ENCODE measurements at regions not wholly inside any gene's neighbourhood (a gene's known extent, or its start where the extent isn't known, plus 50 kb on each side); places are given as distances from the start of the nearest gene placed in this dataset.

DNA sequence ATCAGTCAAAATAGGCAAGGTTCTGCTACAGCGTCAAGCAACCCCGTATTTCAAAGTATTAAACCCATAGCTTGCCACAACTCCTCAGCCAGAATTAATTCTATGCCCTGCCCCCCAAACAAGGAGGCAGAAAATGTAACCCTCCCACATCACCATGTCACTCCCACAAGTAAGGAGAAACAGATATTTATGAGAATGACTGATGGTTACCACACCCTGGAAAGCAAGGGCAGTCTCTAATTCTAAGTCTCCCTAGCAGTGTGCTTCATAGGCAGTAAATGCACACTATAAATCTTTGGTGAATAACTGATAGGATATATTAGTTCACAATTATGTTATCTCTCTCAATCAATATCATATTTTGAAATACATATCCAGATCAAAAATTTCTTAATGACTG lies 228.0 kb upstream of the SLC14A2 start:
- no peak overlapping the region for H3K4me2 ChIP-seq (replicated peaks; ENCODE audit: extremely low read depth, low read length, poor library complexity, severe bottlenecking)
- H4K20me1 ChIP-seq (ENCODE audit: insufficient read depth, low read length): no peaks in the 10 kb centered on the region
- Mint-ChIP-seq H3K9me3 (no peaks in the 10 kb centered on the region), H3K36me3 (no peaks in the 10 kb centered on the region), H3K27me3 (ENCODE audit: low read depth in 3 of 3) (peaks cover 5 to 9% (median 8%) of the 10 kb centered on the region in 3 donors), H3K27ac (no peak overlapping the region), H3K4me1 (peaks cover 3% of the 10 kb centered on the region), H3K4me3 (no peak overlapping the region)
- no peak for DNase-seq
- H2AFZ ChIP-seq (ENCODE audit: insufficient read depth, low read depth, low read length, poor library complexity, severe bottlenecking): no peak overlapping the region
- H3K36me3 ChIP-seq (replicated peaks in 1 of 2; ENCODE audit: control insufficient read depth in 1 of 2, insufficient read depth in 2 of 2, low read length in 2 of 2): no peaks in the 10 kb centered on the region
- WGBS (ENCODE audit: insufficient coverage): no CpG with 5 or more reads among the region's 2 CpGs
- intact Hi-C loops (cut with micrococcal nuclease): loop anchor here in 1 of 2 donors (10.0 kb wide), 1 partner anchor 1762 kb away; no protein-coding TSS in a partner anchor
- H3K27ac ChIP-seq (ENCODE audit: low read depth in 1 of 2, low read length in 2 of 2): no peak overlapping the region
- no peaks in the 10 kb centered on the region for H3K4me1 ChIP-seq (ENCODE audit: control insufficient read depth in 1 of 2, insufficient read depth in 2 of 2, low read length in 2 of 2)
- H3K27me3 ChIP-seq (ENCODE audit: control insufficient read depth in 2 of 2, insufficient read depth in 2 of 2, low read length in 2 of 2): no peaks in the 10 kb centered on the region
- H3K9ac ChIP-seq (ENCODE audit: insufficient read depth, low read length, poor library complexity, severe bottlenecking): no peak overlapping the region
- no peak for TF ChIP-seq CTCF (IDR thresholded peaks at IDR 0.05)
- H3K9me3 ChIP-seq (replicated peaks in 1 of 2; ENCODE audit: control insufficient read depth in 1 of 2, insufficient read depth in 1 of 2, low read length in 2 of 2): no peaks in the 10 kb centered on the region
- no peak overlapping the region for H3K4me3 ChIP-seq (replicated peaks in 1 of 3; ENCODE audit: low read depth in 2 of 3, low read length in 3 of 3)
- no peaks in the 10 kb centered on the region for H3K79me2 ChIP-seq (ENCODE audit: insufficient read depth, low read length)

DNA sequence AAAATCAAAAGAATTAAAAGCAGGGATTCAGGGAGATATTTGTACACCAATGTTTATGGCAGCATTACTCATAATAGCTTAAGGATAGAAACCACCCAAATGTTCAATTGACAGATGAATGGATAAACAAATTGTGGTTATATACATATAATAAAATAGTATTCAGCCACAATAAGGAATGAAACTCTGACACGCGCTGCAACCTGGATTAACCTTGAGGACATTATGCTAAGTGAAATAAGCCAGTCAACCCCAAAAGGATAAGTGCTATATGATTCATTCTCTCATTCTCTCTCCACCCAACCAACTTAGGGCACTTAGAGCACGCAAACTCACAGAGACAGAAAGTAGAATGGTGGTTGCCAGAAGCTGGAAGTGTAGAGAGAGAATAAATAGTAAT lies 216.8 kb upstream of the SLC14A2 start:
- DNase-seq: no peak
- Histone ChIP-seq H3K4me2 (replicated peaks; ENCODE audit: extremely low read depth, low read length, poor library complexity, severe bottlenecking) (no peak overlapping the region), H3K36me3 (replicated peaks in 1 of 2; ENCODE audit: control insufficient read depth in 1 of 2, insufficient read depth in 2 of 2, low read length in 2 of 2) (no peaks in the 10 kb centered on the region), H3K27ac (ENCODE audit: low read depth in 1 of 2, low read length in 2 of 2) (no peak overlapping the region), H3K4me1 (ENCODE audit: control insufficient read depth in 1 of 2, insufficient read depth in 2 of 2, low read length in 2 of 2) (no peaks in the 10 kb centered on the region), H4K20me1 (ENCODE audit: insufficient read depth, low read length) (no peaks in the 10 kb centered on the region), H3K79me2 (ENCODE audit: insufficient read depth, low read length) (no peaks in the 10 kb centered on the region), H3K4me3 (replicated peaks in 1 of 3; ENCODE audit: low read depth in 2 of 3, low read length in 3 of 3) (no peak overlapping the region), H3K9ac (ENCODE audit: insufficient read depth, low read length, poor library complexity, severe bottlenecking) (no peak overlapping the region), H3K27me3 (ENCODE audit: control insufficient read depth in 2 of 2, insufficient read depth in 2 of 2, low read length in 2 of 2) (no peaks in the 10 kb centered on the region), H2AFZ (ENCODE audit: insufficient read depth, low read depth, low read length, poor library complexity, severe bottlenecking) (no peak overlapping the region), H3K9me3 (replicated peaks in 1 of 2; ENCODE audit: control insufficient read depth in 1 of 2, insufficient read depth in 1 of 2, low read length in 2 of 2) (no peaks in the 10 kb centered on the region)
- TF ChIP-seq CTCF (IDR thresholded peaks at IDR 0.05): no peak
- Mint-ChIP-seq H3K27ac (no peak overlapping the region), H3K9me3 (peaks cover 0 to 4% (median 0%) of the 10 kb centered on the region in 7 donors), H3K36me3 (no peaks in the 10 kb centered on the region), H3K4me1 (no peaks in the 10 kb centered on the region), H3K27me3 (ENCODE audit: low read depth in 3 of 3) (peaks cover 0 to 4% (median 0%) of the 10 kb centered on the region in 3 donors), H3K4me3 (no peak overlapping the region)
- WGBS (ENCODE audit: insufficient coverage): no CpG with 5 or more reads among the region's 3 CpGs
- intact Hi-C loops (cut with micrococcal nuclease): no loop called here
